ENCODE measurements at regions not wholly inside any gene's neighbourhood (a gene's known extent, or its start where the extent isn't known, plus 50 kb on each side); places are given as distances from the start of the nearest gene placed in this dataset.

DNA sequence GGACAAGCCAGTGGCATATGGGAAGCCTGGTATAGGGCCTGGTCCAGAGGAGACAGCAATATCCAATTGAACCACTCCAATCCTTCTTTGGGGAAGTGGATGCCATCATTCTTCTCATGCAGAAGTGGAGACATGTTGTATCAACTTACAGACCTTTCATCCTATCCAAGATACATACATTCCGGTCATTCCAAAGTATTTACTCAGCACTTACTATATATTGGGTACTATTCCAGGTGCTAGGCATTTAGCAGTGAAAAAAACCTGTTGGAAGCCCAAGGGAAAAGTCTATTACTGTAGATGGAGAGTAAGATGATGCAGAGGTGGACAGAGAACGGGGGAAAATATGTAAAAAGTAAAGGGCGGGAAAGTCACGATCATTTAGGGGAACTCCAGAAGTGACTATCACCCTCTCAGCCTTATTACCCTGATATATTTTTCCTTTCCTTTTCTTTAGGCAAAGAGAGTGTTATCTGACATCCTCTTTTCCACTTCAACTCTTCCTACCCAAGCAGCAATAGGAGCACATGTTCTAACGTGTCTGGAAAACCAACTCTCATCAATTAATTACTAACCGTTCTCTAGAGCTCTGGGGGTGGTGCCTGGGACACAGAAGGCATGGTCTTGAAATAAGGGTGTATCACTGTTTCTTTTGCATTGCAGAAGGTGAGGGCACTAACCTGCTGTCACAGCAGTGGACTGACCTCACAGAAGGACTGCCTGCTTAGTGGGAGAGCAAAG lies 210.1 kb upstream of the MAF start:
- no peaks in the 10 kb centered on the region for H3K36me3 ChIP-seq (ENCODE audit: control insufficient read depth, insufficient read depth, low read length)
- no peak for TF ChIP-seq CTCF (IDR thresholded peaks at IDR 0.05)
- TF ChIP-seq SIN3A (IDR thresholded peaks at IDR 0.05; ENCODE audit: borderline replicate concordance, insufficient read depth, low read depth, low read length) = no peak
- no peak for TF ChIP-seq POLR2AphosphoS5 (IDR thresholded peaks at IDR 0.05; ENCODE audit: low read depth, low read length)
- no peak for TF ChIP-seq TCF7L2 (IDR thresholded peaks at IDR 0.05; ENCODE audit: low read depth, low read length)
- TF ChIP-seq, protein P1, sequence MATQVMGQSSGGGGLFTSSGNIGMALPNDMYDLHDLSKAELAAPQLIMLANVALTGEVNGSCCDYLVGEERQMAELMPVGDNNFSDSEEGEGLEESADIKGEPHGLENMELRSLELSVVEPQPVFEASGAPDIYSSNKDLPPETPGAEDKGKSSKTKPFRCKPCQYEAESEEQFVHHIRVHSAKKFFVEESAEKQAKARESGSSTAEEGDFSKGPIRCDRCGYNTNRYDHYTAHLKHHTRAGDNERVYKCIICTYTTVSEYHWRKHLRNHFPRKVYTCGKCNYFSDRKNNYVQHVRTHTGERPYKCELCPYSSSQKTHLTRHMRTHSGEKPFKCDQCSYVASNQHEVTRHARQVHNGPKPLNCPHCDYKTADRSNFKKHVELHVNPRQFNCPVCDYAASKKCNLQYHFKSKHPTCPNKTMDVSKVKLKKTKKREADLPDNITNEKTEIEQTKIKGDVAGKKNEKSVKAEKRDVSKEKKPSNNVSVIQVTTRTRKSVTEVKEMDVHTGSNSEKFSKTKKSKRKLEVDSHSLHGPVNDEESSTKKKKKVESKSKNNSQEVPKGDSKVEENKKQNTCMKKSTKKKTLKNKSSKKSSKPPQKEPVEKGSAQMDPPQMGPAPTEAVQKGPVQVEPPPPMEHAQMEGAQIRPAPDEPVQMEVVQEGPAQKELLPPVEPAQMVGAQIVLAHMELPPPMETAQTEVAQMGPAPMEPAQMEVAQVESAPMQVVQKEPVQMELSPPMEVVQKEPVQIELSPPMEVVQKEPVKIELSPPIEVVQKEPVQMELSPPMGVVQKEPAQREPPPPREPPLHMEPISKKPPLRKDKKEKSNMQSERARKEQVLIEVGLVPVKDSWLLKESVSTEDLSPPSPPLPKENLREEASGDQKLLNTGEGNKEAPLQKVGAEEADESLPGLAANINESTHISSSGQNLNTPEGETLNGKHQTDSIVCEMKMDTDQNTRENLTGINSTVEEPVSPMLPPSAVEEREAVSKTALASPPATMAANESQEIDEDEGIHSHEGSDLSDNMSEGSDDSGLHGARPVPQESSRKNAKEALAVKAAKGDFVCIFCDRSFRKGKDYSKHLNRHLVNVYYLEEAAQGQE (IDR thresholded peaks at IDR 0.05; ENCODE audit: insufficient read depth in 1 of 2, low read depth in 2 of 2, low read length in 1 of 2) = no peak
- no peak overlapping the region for H3K27ac ChIP-seq (ENCODE audit: low read length)
- no peaks in the 10 kb centered on the region for H3K4me1 ChIP-seq (ENCODE audit: control insufficient read depth, insufficient read depth, low read length)
- CTCF ChIA-PET = no interaction called here
- H3K4me3 ChIP-seq (ENCODE audit: low read depth in 2 of 2, low read length in 2 of 2) = no peak overlapping the region
- H3K9me3 ChIP-seq (ENCODE audit: control insufficient read depth, insufficient read depth, low read depth, low read length) = no peaks in the 10 kb centered on the region; the same call in 1 of the 2 replicates
- ATAC-seq (no peak), DNase-seq (ENCODE audit: low read depth, low spot score) (no peak)
- no peaks in the 10 kb centered on the region for H3K27me3 ChIP-seq (ENCODE audit: control insufficient read depth, insufficient read depth, low read length)
- in situ Hi-C loops (cut with HindIII; ENCODE audit: low pct_unique_long_range_greater_than_20kb, low sequenced_read_pairs) (no loop called here), intact Hi-C loops (cut with micrococcal nuclease; ENCODE audit: unreplicated experiment) (no loop called here)
- no TSS peak for BruUV-seq (replicated peaks)
- POLR2A ChIA-PET = no interaction called here

GRCh38 chr16:79809376-79809775 lies 208.8 kb upstream of the MAF start:
- TF ChIP-seq, protein P1 (IDR thresholded peaks at IDR 0.05; ENCODE audit: insufficient read depth in 1 of 2, low read depth in 2 of 2, low read length in 1 of 2) = no peak
- TF ChIP-seq TCF7L2 (IDR thresholded peaks at IDR 0.05; ENCODE audit: low read depth, low read length) (no peak), POLR2AphosphoS5 (IDR thresholded peaks at IDR 0.05; ENCODE audit: low read depth, low read length) (no peak)
- no peak for ATAC-seq
- no TSS peak for BruUV-seq (replicated peaks)
- no peaks in the 10 kb centered on the region for H3K27me3 ChIP-seq (ENCODE audit: control insufficient read depth, insufficient read depth, low read length)
- H3K9me3 ChIP-seq (ENCODE audit: control insufficient read depth, insufficient read depth, low read depth, low read length) = no peaks in the 10 kb centered on the region; the same call in 1 of the 2 replicates
- no peak for DNase-seq (ENCODE audit: low read depth, low spot score)
- intact Hi-C loops (cut with micrococcal nuclease; ENCODE audit: unreplicated experiment) (no loop called here), in situ Hi-C loops (cut with HindIII; ENCODE audit: low pct_unique_long_range_greater_than_20kb, low sequenced_read_pairs) (no loop called here)
- H3K36me3 ChIP-seq (ENCODE audit: control insufficient read depth, insufficient read depth, low read length) = no peaks in the 10 kb centered on the region
- POLR2A ChIA-PET = no interaction called here
- no peaks in the 10 kb centered on the region for H3K4me1 ChIP-seq (ENCODE audit: control insufficient read depth, insufficient read depth, low read length)
- no peak overlapping the region for H3K27ac ChIP-seq (ENCODE audit: low read length)
- H3K4me3 ChIP-seq (ENCODE audit: low read depth in 2 of 2, low read length in 2 of 2) = no peak overlapping the region
- CTCF ChIA-PET = no interaction called here
